NCI-H2196 treated with DMSO at 0.1 percent for 48 hours (cell line): ENCODE measurements at regions not wholly inside any gene's neighbourhood (a gene's known extent, or its start where the extent isn't known, plus 50 kb on each side); places are given as distances from the start of the nearest gene placed in this dataset.

Experiments
- DNase-seq: peaks from one replicate; lab custom pipeline; 2025; ENCODE audit not compliant: unreplicated experiment; lab: John Stamatoyannopoulos, UW

DNA sequence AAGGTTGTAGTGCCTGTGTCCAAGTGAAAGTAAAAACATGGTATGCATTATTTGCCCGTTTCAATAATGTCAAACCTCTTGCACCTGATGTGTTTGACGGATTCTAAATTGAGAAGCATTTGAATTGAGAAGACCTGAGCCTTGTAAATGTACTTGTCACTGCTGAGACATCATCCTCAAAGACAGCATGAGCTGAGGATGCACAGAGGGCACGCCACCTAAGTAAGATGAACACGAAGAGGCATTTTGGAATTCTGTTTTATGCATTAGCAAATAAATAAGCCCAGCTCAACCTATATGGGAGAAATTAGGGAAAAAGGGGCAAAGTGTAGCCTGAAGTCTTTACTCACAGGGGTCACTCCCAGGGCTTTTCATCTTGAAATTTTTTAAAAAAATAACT, 73.8 kb upstream of the SORCS1 start:
- DNase-seq: no peak

DNA sequence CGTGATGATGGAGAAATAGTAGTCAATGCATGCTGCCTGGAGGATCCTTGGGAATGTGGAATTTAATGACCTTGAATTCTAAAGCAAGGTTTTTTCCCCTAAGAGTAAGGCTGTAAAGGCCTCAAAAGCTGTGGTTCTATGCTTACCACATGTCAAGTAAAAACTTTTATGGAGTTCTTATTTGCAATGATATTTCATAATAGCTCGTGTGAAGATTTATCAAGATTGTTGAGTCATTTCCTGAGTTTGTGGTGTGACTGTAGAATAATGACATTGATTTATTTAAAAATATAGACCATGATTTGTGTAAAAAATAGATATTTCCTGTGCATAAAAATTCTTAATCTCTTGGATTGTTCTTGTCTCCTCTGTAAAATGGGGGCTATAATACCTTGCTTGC, 67.5 kb upstream of the SORCS1 start:
- DNase-seq: no peak

DNA sequence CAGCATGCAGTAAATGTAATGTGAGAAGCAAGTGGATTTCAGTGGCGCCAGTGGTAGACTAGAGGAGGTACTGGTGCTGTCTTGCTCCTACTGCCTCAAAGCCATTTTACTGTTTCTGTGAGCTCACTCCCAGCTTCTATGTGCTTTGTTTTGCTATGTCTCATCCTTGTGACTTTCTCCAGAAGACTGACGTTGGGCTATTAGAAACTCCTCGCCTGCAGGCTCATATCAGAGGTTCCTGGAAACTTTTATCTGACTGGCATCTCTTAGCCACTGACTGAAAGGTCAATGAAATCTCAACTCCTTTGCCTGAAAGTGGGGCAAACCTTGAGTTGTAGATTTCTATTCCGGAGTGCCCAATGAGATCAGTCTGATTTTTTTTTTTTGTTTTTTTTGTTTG, 66.4 kb upstream of the SORCS1 start:
- DNase-seq: no peak

DNA sequence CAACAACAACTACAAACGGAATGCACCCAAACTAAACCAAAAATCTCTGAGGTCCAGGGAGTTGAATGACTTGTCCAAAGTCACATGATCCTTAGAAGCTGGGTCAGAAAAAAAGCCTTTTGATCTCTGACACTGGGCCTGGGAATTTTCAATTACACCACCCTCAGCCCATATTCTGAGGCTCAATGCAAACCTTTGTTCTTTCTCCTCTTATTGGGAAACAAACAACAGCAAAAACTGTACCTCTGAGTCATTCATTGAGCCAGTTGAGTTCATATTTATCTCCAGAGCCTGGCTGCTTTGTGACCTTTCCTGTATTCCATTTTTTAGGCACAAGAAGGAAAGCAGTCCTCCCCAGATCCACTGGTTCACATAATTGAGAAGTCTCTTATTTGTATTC, 51.2 kb upstream of the SORCS1 start:
- DNase-seq: no peak
